Liver (tissue), 3 donors: ENCODE measurements at regions not wholly inside any gene's neighbourhood (a gene's known extent, or its start where the extent isn't known, plus 50 kb on each side); places are given as distances from the start of the nearest gene placed in this dataset.

Experiments used
- EGR1 ChIP-seq, 2 donors: IDR thresholded peaks; 2 replicates each; pipeline ENCODE4 v1.6.1; 2016 to 2018; ENCODE audit warnings: antibody characterized with exemption in 2 of 2, low read depth in 2 of 2
- FOXA2 ChIP-seq: IDR thresholded peaks from 2 replicates; pipeline ENCODE4 v1.6.1; 2016; ENCODE audit warnings: antibody characterized with exemption
- GABPA ChIP-seq, 2 donors: IDR thresholded peaks in 1 of 2; conservative IDR thresholded peaks in 1 of 2; 2 replicates each; pipeline ENCODE4 v1.6.1; 2016; ENCODE audit warnings: antibody characterized with exemption in 2 of 2, mild to moderate bottlenecking in 1 of 2, moderate library complexity in 1 of 2
- JUND ChIP-seq, 2 donors: IDR thresholded peaks; 2 replicates each; pipeline ENCODE4 v1.6.1; 2016; ENCODE audit warnings: antibody characterized with exemption in 2 of 2
- RAD21 ChIP-seq, 2 donors: IDR thresholded peaks; 2 replicates each; pipeline ENCODE4 v1.6.1; 2016; ENCODE audit warnings: antibody characterized with exemption in 2 of 2, mild to moderate bottlenecking in 2 of 2
- TF ChIP-seq, protein P1 (sequence below): IDR thresholded peaks from 2 replicates; pipeline ENCODE4 v1.6.1; 2016; ENCODE audit warnings: antibody characterized with exemption
- TF ChIP-seq, protein P2 (sequence below): fragments of 150-350 bp; IDR thresholded peaks from 2 replicates; pipeline ENCODE4 v1.5.1; 2017; ENCODE audit warnings: improper control_type of control experiment, low read depth, low read length; ENCODE audit not compliant: missing input control
- donor health status: healthy.
- donor health status: healthy.

DNA sequence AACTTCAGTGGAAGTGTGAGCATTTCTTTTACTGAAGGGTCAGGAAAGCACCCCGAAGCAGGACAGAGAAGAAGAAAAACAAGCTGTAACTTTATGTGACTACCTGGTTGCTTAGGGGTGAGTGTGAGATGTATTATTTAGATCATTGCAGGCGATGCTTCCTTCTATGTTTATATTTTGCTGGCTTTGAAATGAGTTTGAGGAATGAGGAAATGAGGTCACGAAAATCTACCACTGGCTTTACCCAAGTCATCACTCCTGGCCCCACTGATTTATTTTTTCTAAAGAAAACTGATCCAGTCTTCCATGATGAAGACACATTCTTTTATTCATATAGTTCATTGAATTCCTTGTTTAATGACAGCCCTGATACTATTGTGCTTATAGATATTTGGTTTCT, 716.6 kb upstream of the FZD8 start:
- TF ChIP-seq, protein P1, sequence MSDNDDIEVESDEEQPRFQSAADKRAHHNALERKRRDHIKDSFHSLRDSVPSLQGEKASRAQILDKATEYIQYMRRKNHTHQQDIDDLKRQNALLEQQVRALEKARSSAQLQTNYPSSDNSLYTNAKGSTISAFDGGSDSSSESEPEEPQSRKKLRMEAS, result no peak
- TF ChIP-seq, protein P2, sequence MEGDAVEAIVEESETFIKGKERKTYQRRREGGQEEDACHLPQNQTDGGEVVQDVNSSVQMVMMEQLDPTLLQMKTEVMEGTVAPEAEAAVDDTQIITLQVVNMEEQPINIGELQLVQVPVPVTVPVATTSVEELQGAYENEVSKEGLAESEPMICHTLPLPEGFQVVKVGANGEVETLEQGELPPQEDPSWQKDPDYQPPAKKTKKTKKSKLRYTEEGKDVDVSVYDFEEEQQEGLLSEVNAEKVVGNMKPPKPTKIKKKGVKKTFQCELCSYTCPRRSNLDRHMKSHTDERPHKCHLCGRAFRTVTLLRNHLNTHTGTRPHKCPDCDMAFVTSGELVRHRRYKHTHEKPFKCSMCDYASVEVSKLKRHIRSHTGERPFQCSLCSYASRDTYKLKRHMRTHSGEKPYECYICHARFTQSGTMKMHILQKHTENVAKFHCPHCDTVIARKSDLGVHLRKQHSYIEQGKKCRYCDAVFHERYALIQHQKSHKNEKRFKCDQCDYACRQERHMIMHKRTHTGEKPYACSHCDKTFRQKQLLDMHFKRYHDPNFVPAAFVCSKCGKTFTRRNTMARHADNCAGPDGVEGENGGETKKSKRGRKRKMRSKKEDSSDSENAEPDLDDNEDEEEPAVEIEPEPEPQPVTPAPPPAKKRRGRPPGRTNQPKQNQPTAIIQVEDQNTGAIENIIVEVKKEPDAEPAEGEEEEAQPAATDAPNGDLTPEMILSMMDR, result no peak
- TF ChIP-seq JUND (IDR thresholded peaks at IDR 0.05) (no peak), RAD21 (IDR thresholded peaks at IDR 0.05) (no peak), EGR1 (IDR thresholded peaks at IDR 0.05; ENCODE audit: low read depth in 2 of 2) (no peak), GABPA (IDR thresholded peaks at IDR 0.05 in 1 of 2, conservative IDR thresholded peaks at IDR 0.05 in 1 of 2) (no peak), FOXA2 (no peak)
